GM18951 (cell line): ENCODE measurements at regions not wholly inside any gene's neighbourhood (a gene's known extent, or its start where the extent isn't known, plus 50 kb on each side); places are given as distances from the start of the nearest gene placed in this dataset.
"Not testable (repeated sequence)": the region's sequence is repeated elsewhere in the genome, so short reads cannot be mapped to it uniquely, and the experiment has no call there.

ENCODE experiments used
- POLR2A ChIP-seq: IDR thresholded peaks from 4 replicates; pipeline ENCODE4 v1.6.1; 2011; ENCODE audit warnings: mild to moderate bottlenecking; ENCODE audit not compliant: insufficient read length, insufficient read depth; ENCODE audit errors: extremely low read depth
- in situ Hi-C: fragments of 300-500 bp; cut with MboI; formaldehyde crosslinking; loops from one replicate; pipeline ENCODE4 v1.12.0; 2022; ENCODE audit warnings: low sequenced_read_pairs, mixed read lengths, inconsistent platforms; ENCODE audit not compliant: unreplicated experiment

DNA sequence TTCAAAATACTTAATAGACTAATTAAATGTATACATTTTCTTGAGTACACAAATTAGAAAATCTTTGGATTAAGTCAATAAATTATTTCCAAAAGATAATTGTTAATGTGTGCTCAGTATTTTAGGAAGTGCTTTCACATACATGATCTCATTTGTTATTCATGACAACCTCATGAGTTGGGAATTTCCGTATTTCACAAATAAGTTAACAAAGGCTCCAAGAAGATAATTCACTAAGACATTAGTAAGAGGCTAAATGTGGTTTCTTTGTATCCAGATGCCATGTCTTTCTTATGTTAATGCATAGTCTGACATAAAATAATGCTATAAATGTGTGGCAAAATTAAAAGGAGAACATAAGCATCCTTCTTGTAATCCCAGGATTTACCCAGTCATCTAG is 79.5 kb upstream of the TCF21 start:
- in situ Hi-C loops: no loop called here
- no peak for TF ChIP-seq POLR2A

DNA sequence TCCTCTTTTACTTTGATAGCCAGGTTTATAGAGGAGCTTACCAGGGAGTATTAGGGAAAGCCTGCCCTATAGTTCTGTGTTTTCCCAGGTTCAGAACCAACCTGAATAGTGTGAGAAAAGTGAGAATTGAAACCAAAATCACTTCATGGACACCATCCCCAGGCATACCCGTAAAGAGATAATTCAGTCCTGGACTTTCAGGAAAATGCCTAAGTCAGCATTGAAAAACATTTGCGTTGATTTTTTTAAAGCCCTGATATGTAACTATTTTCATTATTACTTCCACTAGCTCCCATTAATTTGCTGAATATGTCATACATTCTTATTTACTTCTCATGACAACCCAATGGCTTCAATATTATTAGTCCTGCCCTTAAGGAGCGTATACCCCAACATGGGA is 77.4 kb upstream of the TCF21 start:
- no peak for TF ChIP-seq POLR2A
- in situ Hi-C loops: no loop called here

DNA sequence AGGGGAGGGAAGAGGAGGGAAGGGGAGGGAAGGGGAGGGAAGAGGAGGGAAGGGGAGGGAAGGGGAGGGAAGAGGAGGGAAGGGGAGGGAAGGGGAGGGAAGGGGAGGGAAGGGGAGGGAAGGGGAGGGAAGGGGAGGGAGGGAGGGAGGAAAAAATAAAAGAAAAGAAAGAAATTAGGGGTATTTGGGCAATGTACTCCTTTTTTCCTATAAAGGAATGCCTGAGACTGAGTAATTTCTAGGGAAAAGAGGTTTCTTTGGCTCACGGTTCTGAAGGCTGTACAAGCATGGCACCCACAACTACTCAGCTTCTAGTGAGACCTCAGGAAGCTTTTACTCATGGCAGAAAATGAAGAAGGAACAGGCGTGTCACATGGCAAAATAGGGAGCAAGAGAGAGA is 76.5 kb upstream of the TCF21 start:
- in situ Hi-C loops: not testable (repeated sequence)

DNA sequence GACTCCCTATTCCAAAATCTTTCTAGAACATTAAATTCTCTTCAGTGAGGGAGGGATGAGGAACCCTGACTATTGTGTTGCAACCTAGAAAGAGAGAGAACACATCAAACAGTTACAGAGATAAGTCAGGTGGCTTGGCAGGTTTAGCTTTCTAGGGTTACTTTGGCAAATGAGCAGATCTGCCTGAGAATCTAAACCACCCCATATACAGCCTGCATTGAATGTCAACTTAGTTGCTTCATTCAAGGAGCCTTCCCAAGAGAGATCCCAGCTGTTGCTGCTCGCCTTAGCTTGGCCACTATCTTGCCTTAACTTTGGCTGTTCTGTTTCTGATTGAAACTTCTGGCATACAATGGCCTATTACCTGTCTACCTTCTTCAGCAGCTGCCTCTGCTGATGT is 74.7 kb upstream of the TCF21 start:
- in situ Hi-C loops: no loop called here
- no peak for TF ChIP-seq POLR2A

DNA sequence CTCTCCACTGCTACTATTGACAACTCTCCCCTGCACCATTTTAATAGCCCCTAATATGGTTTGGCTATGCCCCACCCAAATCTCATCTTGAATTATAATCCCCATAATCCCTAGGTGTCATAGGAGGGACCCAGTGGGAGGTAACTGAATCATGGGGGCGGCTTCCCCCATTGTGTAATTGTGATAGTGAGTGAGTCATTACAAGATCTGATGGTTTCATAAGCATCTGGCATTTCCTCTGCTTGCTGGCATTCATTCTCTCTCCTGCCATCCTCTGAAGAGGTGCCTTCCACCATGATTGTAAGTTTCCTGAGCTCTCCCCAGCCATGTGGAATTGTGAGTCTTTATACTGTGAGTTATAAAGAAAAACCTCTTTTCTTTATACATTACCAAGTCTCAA is 74.1 kb upstream of the TCF21 start:
- no peak for TF ChIP-seq POLR2A
- in situ Hi-C loops: no loop called here

DNA sequence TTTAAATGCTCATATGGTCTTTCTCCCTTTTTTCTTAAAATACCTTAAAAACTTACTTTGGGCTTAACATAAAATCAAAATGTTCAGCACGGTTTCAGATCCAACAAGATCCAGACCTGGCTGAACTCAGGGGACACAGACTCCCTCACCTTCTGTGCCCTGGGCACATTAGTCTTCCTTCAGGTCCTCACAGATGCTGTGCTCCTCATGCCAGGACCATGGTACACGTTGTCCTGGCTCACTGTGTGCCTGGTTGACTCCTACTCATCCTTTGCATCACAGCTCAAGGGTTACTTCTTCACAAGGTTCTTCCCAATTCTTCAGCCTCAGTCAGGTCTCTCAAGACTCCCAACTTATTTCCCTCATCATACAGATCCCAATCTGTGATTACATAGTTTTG is 73.6 kb upstream of the TCF21 start:
- in situ Hi-C loops: no loop called here
- no peak for TF ChIP-seq POLR2A

DNA sequence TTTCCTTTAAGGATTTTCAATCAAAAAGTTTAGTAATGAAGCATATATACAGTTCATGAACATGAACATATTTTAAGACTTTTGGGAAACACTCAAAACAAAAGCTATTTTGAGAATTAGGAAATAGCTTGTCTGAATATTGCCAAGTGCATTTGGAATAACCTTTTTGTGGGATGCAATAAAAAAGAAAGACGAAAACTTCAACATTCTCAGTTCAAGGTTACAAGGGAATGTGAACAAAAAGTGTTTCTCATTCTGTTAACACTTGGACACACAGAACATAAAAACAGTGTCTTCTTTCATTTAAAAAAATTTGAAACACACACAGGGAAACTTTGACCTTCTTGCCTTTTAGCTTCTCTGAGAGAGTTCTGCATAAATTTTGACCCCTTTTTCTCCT is 72.7 kb upstream of the TCF21 start:
- in situ Hi-C loops: no loop called here
- TF ChIP-seq POLR2A: no peak

DNA sequence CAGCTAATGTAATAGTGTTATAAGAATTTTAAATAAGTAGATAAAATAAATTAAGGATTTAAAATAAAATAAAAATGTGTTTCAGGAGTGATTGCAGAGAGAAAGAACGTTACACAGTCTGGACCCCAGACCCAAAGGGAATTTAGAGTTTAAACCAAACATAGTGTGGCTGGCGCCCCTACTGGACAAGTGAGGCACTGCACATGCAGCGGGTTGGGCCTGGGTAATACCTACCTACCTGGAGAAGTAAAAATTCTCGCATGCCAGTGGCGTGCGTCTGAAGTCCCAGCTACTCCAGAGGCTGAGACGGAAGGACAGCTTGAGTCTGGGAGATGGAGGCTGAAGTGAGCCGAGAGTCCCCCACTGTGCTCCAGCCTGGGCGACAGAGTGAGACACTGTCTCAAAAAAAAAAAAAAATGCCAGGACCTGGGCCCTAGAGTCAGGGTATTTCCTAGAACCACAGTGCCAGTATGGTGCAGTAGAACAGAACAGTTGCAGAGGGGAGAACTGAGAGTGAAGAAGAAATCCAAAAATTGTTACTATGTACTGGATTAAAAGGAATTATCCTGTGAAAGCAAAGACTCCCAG is 71.4 kb upstream of the TCF21 start:
- no peak for TF ChIP-seq POLR2A
- in situ Hi-C loops: no loop called here

DNA sequence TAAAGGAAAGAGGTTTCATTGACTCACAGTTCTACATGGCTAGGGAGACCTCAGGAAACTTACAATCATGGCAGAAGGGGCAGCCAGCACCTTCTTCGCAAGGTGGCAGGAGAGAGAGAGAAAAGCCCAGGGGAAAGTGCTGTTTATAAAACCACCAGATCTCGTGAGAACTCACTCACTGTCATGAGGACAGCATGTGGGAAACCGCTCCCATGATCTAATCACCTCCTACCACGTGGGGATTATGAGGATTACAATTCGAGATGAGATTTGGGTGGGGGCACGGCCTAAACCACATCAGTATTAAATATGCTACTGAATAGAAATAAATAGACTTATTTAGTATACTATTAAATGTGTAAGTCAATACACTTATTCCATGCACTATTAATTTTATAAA is 70.6 kb upstream of the TCF21 start:
- no peak for TF ChIP-seq POLR2A
- in situ Hi-C loops: no loop called here

DNA sequence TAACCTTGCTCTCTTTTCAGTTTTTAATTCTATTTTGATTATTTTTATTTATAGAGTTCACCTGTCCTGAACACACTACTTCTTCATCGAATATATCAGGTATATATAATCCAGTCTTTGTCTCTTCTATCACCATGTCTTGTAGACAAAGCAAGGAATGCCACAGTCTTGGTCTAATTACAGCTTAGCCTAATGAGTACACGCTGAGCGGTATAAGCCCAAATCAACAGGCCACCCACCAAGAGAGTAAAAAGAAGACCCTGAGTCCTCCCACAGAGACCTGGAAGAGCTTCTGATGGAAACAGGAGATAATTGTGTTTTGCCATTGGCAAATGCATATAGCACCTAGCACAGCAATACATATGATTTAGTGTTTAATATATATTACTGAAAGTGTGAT is 68.7 kb upstream of the TCF21 start:
- no peak for TF ChIP-seq POLR2A
- in situ Hi-C loops: no loop called here

DNA sequence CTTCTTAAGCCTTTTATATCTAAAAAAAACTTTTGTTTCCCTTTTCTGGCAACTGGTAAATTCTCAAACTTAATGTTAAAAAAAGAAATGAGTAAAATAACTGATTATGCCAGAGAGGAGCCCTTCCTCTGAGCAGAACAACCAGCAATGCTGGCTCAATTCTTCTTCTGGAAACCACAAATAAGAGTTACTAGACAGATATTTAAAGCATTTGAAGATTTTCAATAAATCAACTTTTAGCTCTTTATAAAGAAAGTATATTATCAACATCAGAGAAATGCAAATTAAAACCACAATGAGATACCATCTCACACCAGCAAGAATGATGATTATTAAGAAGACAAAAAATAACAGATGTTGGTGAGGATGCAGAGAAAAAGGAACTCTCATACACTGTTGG is 61.1 kb upstream of the TCF21 start:
- TF ChIP-seq POLR2A: no peak
- in situ Hi-C loops: no loop called here

DNA sequence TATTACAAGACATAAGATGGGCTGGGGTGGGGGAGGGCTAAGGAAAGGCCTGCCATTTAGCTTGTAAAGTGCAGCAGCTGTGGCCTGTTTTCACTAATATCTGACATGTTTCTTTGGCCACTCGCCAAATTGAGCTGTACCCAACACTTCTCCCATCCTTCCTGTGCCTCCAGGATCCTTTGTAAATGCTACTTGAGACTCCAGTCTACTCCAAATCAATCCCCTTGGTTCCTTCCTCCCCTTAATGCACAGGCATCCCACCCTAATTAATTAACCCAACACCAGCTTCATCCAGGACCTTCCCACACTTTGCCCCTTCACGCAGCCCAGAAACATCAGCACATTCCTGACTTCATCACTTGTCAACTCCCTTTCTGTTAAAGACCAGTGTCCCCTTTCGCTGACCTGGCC is 55.0 kb upstream of the TCF21 start:
- no peak for TF ChIP-seq POLR2A
- in situ Hi-C loops: no loop called here

DNA sequence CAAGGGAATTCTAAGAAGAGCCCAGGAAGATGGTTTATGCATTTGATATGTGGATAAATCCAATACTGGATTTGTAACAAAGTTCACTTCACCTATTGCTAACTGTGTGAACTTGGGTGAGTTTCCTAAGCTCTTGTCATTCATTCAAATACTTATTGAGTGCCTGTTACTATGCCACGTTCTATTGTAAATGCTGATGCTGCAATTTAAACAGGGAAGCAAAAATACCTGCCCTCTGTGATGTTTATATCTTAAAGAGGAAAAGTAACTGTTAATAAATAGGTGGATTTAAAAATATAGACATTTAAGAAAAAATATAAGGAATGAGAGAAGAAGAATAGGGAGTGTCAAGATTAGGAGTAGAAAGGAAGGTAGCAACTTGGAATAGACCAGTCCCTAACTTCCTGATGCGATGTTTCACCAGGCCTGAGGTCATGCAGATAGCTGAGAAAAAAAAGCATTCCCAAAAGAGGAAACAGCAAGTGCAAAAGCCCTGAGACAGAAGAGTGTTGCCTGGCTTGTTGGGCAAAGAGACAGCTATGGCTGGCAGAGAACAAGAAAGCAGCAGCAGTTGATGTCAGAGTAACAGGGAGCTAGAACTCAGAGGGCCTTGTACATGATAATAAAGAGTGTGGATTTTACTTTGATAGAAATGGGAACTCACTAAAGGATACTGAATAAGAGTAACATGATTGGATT is 54.3 kb upstream of the TCF21 start:
- in situ Hi-C loops: no loop called here

DNA sequence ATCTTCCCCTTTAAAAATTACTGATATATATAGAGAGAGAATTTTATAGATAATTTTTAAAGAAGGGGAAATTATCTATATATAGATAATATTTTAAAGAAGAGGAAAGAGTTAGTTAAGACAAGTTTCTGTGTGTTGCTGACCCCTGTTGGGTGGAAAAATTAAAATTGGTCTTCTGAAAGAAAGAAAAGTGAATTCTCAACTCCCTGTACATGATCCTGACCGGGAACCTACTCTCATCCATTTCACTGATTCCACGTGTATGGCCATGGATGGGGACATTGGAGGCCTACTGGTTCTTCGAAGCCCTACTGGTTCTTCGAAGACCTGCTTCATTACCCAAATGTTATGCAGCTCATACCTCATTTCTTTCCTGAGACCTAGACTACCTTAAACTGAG is 53.0 kb upstream of the TCF21 start:
- TF ChIP-seq POLR2A: no peak
- in situ Hi-C loops: no loop called here

More for the DNA sequence above, 54.3 kb upstream of the TCF21 start:
- TF ChIP-seq POLR2A: no peak

DNA sequence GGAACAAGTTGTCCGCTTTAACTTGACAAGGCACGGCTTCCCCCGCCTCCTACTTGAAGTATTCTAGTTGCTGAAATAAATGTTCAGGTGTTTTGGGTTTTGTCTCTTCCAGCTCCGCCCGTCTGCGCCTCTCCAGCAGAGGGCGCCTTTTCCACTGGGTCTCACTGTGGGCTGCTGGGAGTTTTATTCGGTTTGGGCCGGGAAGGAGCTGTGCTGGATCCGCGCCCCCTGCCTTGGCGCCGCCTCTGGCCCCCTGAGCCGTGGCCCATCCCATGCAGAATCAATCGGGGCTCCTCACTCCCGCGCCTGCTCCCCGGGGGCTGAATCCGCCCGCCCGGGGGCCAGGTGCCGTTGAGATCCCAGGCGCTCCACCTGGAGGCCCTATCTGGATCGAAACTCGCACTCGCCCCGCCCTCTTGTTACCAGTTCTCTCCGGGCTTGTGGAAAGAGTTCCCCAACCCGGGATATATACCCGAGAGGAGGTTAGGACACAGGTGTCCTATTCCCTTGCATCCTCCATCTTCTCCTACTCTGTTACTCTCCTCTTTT is 51.0 kb upstream of the TCF21 start:
- no peak for TF ChIP-seq POLR2A
- in situ Hi-C loops: no loop called here
